ENCODE measurements at regions not wholly inside any gene's neighbourhood (a gene's known extent, or its start where the extent isn't known, plus 50 kb on each side); places are given as distances from the start of the nearest gene placed in this dataset.

DNA sequence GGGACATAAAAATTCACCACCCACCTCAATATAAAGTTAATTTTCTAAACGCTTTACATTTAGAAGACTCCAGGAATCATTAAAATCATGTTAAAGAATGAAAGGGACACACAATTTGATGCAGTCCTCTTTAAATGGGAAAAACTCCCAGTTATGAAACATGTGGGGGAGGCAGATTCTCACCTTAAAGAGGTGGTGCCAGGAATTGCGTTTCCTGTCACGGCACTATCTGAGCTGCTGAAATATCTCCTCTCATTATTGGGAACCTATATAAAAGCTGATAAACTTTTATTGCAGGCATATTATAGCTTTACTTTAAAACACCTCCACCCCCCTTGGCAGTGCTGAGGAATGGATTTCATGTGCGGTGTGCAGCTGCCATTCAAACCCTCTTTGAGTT, 94.8 kb upstream of the SORCS3 start:
- DNase-seq (ENCODE audit: low read depth) = no peak
- no peak for TF ChIP-seq CTCF (IDR thresholded peaks at IDR 0.05; ENCODE audit: insufficient read depth, low read depth, low read length)
- no peak overlapping the region for H3K4me3 ChIP-seq (ENCODE audit: low read depth, low read length)

DNA sequence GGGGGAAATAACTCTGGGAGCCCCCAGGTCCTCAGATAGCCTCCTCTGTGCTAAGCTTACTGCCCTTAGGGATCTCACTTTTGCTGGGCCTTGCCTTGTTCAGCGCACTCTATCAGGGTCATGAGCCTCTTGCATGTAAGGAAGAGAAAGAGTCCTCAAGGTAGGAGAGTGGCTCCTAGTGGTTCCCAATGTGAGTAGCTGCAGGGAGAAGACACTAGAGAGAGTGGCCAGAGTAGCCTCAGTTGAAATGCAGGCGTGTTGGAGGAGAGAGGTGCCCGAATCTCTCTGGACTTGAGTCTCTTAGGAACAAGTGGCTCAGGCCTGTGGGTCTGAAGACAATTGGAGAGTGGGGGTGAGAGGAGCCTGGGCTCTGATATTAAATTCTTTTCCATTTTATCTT, 94.3 kb upstream of the SORCS3 start:
- no peak overlapping the region for H3K4me3 ChIP-seq (ENCODE audit: low read depth, low read length)
- DNase-seq (ENCODE audit: low read depth) = no peak
- TF ChIP-seq CTCF (IDR thresholded peaks at IDR 0.05; ENCODE audit: insufficient read depth, low read depth, low read length) = no peak

DNA sequence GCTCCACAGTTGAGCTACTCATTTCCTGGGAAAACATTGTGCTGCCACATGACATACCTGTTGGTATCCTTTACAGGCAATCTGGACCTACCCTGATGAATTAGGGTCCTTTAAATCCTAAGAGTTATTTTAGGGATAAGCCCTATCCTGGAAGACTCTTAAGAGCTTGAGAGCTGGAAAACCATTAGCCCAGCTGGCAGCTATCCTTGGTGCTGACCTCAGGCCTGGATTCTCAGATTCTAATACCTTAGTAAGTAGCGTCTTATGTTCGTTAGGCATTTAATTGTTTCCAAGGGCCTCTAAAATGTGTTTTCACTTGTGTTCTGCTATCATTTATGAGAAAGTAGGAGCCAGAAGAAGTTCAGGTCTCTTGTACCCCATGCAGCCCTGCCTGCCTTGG, 93.0 kb upstream of the SORCS3 start:
- DNase-seq (ENCODE audit: low read depth) = peak; percentile 1
- H3K4me3 ChIP-seq (ENCODE audit: low read depth, low read length) = no peak overlapping the region

DNA sequence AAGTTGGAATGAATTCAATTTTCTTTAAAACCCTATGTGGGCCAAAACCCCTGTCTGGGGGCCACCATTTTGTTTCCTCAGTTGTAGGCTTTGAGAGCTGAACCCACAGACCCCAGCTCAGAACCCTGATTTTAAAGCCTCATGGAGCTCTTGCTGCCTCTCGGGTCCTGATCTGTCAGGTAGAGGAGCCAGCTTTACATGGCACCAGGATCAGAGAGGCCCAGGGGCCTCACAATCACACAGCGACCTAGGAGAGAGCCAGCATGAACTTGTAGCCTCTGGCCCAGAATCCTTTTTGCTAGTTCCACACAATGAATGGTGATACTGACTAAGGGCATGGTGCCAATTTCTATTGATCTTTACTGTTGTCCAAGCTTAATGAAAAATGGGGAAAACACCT, 84.3 kb upstream of the SORCS3 start:
- no peak overlapping the region for H3K4me3 ChIP-seq (ENCODE audit: low read depth, low read length)
- no peak for TF ChIP-seq CTCF (IDR thresholded peaks at IDR 0.05; ENCODE audit: insufficient read depth, low read depth, low read length)
- DNase-seq (ENCODE audit: low read depth) = no peak

More for the DNA sequence above, 93.0 kb upstream of the SORCS3 start:
- TF ChIP-seq CTCF (IDR thresholded peaks at IDR 0.05; ENCODE audit: insufficient read depth, low read depth, low read length) = no peak

- TF ChIP-seq CTCF (IDR thresholded peaks at IDR 0.05; ENCODE audit: insufficient read depth, low read depth, low read length) = no peak
- no peak for DNase-seq (ENCODE audit: low read depth)
- H3K4me3 ChIP-seq (ENCODE audit: low read depth, low read length) = no peak overlapping the region
These were observed 83.1 kb upstream of the SORCS3 start for GRCh38 chr10:104557966-104558365.

DNA sequence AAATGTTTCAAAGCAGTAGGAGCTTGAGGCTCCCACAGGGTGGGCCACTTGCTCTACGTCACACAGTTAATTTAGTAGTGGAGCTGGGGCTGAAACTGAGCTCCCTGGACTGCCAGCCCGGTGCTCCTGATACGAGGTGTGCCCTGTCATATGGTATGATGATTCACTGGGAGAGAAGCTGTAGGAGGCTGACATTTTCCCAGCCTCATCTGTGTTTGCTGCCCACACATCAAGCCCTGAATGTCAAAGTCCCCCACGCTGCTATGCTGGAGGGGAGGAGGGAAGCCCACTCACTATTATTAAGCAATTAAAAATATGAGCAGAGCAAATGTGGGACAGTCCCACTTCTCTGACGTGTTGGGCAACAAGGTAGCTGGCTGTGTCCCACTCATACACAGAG, 81.2 kb upstream of the SORCS3 start:
- no peak for TF ChIP-seq CTCF (IDR thresholded peaks at IDR 0.05; ENCODE audit: insufficient read depth, low read depth, low read length)
- DNase-seq (ENCODE audit: low read depth) = no peak
- H3K4me3 ChIP-seq (ENCODE audit: low read depth, low read length) = no peak overlapping the region

DNA sequence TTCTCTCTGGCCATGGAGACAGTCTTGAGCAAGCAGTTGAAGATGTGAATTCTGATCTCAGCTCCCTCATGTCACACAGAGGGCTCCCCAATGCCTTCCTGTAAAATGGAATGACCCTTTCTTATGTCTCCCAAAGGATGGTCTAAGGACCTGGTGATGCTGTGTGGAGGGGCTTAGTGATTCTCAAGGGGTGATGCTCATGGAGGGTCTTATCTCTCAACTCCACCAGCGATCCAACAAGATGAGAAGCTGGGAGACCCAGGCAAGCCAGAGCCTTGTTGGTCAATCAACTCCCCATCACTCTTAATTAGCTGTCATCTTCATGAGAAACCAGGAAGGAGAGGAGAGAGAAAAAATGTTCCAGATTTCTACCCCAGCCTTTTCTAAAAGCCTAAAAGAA, 78.0 kb upstream of the SORCS3 start:
- DNase-seq (ENCODE audit: low read depth) = no peak
- TF ChIP-seq CTCF (IDR thresholded peaks at IDR 0.05; ENCODE audit: insufficient read depth, low read depth, low read length) = no peak
- H3K4me3 ChIP-seq (ENCODE audit: low read depth, low read length) = no peak overlapping the region
